ENCODE measurements at regions not wholly inside any gene's neighbourhood (a gene's known extent, or its start where the extent isn't known, plus 50 kb on each side); places are given as distances from the start of the nearest gene placed in this dataset.

DNA sequence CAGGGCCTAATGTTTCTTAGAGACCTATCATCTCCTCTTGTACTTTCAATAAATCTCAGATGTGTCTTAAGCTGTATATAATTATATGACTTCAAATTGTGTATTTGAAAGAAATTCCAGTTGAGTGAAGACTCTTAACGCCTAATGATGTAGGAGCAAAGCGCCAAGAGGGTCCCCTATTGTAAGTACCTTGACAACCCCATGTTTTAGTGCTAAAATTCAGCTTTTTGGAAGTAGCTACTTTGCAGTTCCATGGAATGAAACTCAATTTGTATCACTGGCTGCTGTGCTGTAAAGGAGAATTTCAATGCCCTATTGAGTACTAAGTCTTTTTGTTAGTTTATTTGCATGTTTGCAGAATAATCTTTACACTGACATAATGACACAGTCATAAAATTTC lies 1826.6 kb upstream of the AGA start:
- TF ChIP-seq CTCF (IDR thresholded peaks at IDR 0.05 in 4 of 5, conservative IDR thresholded peaks at IDR 0.05 in 1 of 5), result no peak
- no peak for TF ChIP-seq POLR2A (IDR thresholded peaks at IDR 0.05)
- Histone ChIP-seq H3K27me3 (no peaks in the 10 kb centered on the region), H3K4me1 (no peaks in the 10 kb centered on the region), H3K9me3 (no peaks in the 10 kb centered on the region), H3K27ac (no peak overlapping the region), H3K4me3 (no peak overlapping the region), H3K36me3 (no peaks in the 10 kb centered on the region)
- ATAC-seq (no peak), DNase-seq (no peak)
- in situ Hi-C loops (cut with MboI; ENCODE audit: low sequenced_read_pairs in 4 of 4), result no loop called here
- intact Hi-C loops (cut with DNase I; ENCODE audit: low total_unique reads), result no loop called here

- no peaks in the 10 kb centered on the region for H3K27me3 ChIP-seq
- H3K36me3 ChIP-seq, result no peaks in the 10 kb centered on the region
- intact Hi-C loops (cut with DNase I; ENCODE audit: low total_unique reads) (no loop called here), in situ Hi-C loops (cut with MboI; ENCODE audit: low sequenced_read_pairs in 4 of 4) (no loop called here)
- TF ChIP-seq POLR2A (IDR thresholded peaks at IDR 0.05) (no peak), CTCF (IDR thresholded peaks at IDR 0.05 in 4 of 5, conservative IDR thresholded peaks at IDR 0.05 in 1 of 5) (no peak)
- no peak for DNase-seq
- no peaks in the 10 kb centered on the region for H3K4me1 ChIP-seq
- no peak overlapping the region for H3K27ac ChIP-seq
- H3K9me3 ChIP-seq, result no peaks in the 10 kb centered on the region
- ATAC-seq, result no peak
- no peak overlapping the region for H3K4me3 ChIP-seq
These were observed 1830.0 kb upstream of the AGA start for GRCh38 chr4:179272282-179272681.

GRCh38 chr4:179278647-179279046 lies 1836.4 kb upstream of the AGA start:
- in situ Hi-C loops (cut with MboI; ENCODE audit: low sequenced_read_pairs in 4 of 4), result no loop called here
- Histone ChIP-seq H3K36me3 (no peaks in the 10 kb centered on the region), H3K27ac (no peak overlapping the region), H3K27me3 (no peaks in the 10 kb centered on the region), H3K9me3 (no peaks in the 10 kb centered on the region), H3K4me3 (no peak overlapping the region), H3K4me1 (no peaks in the 10 kb centered on the region)
- ATAC-seq (no peak), DNase-seq (no peak)
- TF ChIP-seq CTCF (IDR thresholded peaks at IDR 0.05 in 4 of 5, conservative IDR thresholded peaks at IDR 0.05 in 1 of 5) (no peak), POLR2A (IDR thresholded peaks at IDR 0.05) (no peak)
- intact Hi-C loops (cut with DNase I; ENCODE audit: low total_unique reads), result no loop called here

DNA sequence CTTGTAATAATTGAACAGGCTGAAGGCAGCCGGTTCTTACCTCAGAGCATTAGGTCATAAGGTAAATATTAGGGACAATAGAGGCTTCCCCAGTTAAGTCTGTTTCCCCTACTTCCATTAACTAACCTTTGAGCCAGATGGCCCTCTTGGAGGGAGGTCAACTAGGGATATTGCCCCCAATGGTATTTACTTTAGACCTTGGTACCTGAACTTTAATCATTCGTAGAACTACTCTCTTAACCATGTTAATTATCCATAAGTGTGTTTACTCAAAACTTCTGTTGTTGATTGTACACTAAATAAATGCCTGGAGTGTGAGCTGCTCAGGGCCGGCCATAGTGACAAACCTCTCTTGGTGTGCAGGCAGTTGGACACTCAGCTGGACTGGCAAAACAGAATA lies 1843.5 kb upstream of the AGA start:
- Histone ChIP-seq H3K9me3 (no peaks in the 10 kb centered on the region), H3K27ac (no peak overlapping the region), H3K4me3 (no peak overlapping the region), H3K27me3 (no peaks in the 10 kb centered on the region), H3K36me3 (no peaks in the 10 kb centered on the region), H3K4me1 (no peaks in the 10 kb centered on the region)
- intact Hi-C loops (cut with DNase I; ENCODE audit: low total_unique reads) (no loop called here), in situ Hi-C loops (cut with MboI; ENCODE audit: low sequenced_read_pairs in 4 of 4) (no loop called here)
- DNase-seq, result no peak
- ATAC-seq, result no peak
- TF ChIP-seq CTCF (IDR thresholded peaks at IDR 0.05 in 4 of 5, conservative IDR thresholded peaks at IDR 0.05 in 1 of 5) (no peak), POLR2A (IDR thresholded peaks at IDR 0.05) (no peak)

GRCh38 chr4:179291657-179292056 lies 1849.4 kb upstream of the AGA start:
- in situ Hi-C loops (cut with MboI; ENCODE audit: low sequenced_read_pairs in 4 of 4) (no loop called here), intact Hi-C loops (cut with DNase I; ENCODE audit: low total_unique reads) (no loop called here)
- no peaks in the 10 kb centered on the region for H3K36me3 ChIP-seq
- H3K27me3 ChIP-seq, result no peaks in the 10 kb centered on the region
- no peaks in the 10 kb centered on the region for H3K9me3 ChIP-seq
- DNase-seq (no peak), ATAC-seq (no peak)
- H3K4me1 ChIP-seq, result no peaks in the 10 kb centered on the region
- H3K27ac ChIP-seq, result no peak overlapping the region
- no peak for TF ChIP-seq CTCF (IDR thresholded peaks at IDR 0.05 in 4 of 5, conservative IDR thresholded peaks at IDR 0.05 in 1 of 5)
- TF ChIP-seq POLR2A (IDR thresholded peaks at IDR 0.05), result no peak
- no peak overlapping the region for H3K4me3 ChIP-seq

Measured in gastrocnemius medialis (tissue), 4 donors.